ENCODE measurements at regions not wholly inside any gene's neighbourhood (a gene's known extent, or its start where the extent isn't known, plus 50 kb on each side); places are given as distances from the start of the nearest gene placed in this dataset.

- WGBS, 2 experiments (ENCODE audit: extremely low coverage in 2 of 2, insufficient read length in 1 of 2) = 57% methylated on average over 4 of the region's 11 CpGs; no CpG with 5 or more reads in 1 of the 2 experiments
- no peak overlapping the region for H2AK9ac ChIP-seq (replicated peaks; ENCODE audit: low read depth, low read length, poor library complexity)
- intact Hi-C loops (cut with micrococcal nuclease) = no loop called here
- BruUV-seq (replicated peaks) = no TSS peak
- no peak overlapping the region for H2BK120ac ChIP-seq (ENCODE audit: low read depth, low read length)
- no peak overlapping the region for H4K8ac ChIP-seq (ENCODE audit: low read depth in 2 of 2, low read length in 2 of 2)
- no peak overlapping the region for H3K4me2 ChIP-seq (ENCODE audit: low read depth, low read length)
- no peak overlapping the region for H3K23ac ChIP-seq (ENCODE audit: low read depth, low read length)
- H3K27me3 ChIP-seq (ENCODE audit: control insufficient read depth, insufficient read depth, low read length) = peaks cover 12% of the 10 kb centered on the region
- H3K9me1 ChIP-seq (ENCODE audit: insufficient read depth, low read length) = no peaks in the 10 kb centered on the region
- no peak overlapping the region for H2BK5ac ChIP-seq (ENCODE audit: low read depth, low read length, poor library complexity, severe bottlenecking)
- no peak overlapping the region for H3K18ac ChIP-seq (ENCODE audit: low read depth, low read length)
- H4K91ac ChIP-seq (ENCODE audit: insufficient read depth, low read depth, low read length) = no peak overlapping the region
- no peak overlapping the region for H3K27ac ChIP-seq (ENCODE audit: insufficient read depth, low read length)
- ATAC-seq (ENCODE audit: low read depth) = no peak
- H3K9ac ChIP-seq (ENCODE audit: low read depth, low read length) = no peak overlapping the region
- H4K20me1 ChIP-seq (ENCODE audit: insufficient read depth, low read length) = no peaks in the 10 kb centered on the region
- no peak overlapping the region for H2AFZ ChIP-seq (replicated peaks; ENCODE audit: low read length, poor library complexity)
- in situ Hi-C loops (cut with MboI; ENCODE audit: low sequenced_read_pairs) = no loop called here
- no peak overlapping the region for H3K14ac ChIP-seq (replicated peaks; ENCODE audit: low read depth, low read length)
- H3K4me3 ChIP-seq (ENCODE audit: insufficient read depth, low read depth, low read length) = no peak overlapping the region
- TF ChIP-seq SMC3 (IDR thresholded peaks at IDR 0.05; ENCODE audit: low read depth, low read length) = no peak
- no peak for TF ChIP-seq RAD21 (IDR thresholded peaks at IDR 0.05; ENCODE audit: low read length)
- no peak for TF ChIP-seq FOS (IDR thresholded peaks at IDR 0.05; ENCODE audit: low read depth, low read length)
- TF ChIP-seq MAFK (IDR thresholded peaks at IDR 0.05; ENCODE audit: low read depth, low read length) = no peak
- TF ChIP-seq, protein P1, sequence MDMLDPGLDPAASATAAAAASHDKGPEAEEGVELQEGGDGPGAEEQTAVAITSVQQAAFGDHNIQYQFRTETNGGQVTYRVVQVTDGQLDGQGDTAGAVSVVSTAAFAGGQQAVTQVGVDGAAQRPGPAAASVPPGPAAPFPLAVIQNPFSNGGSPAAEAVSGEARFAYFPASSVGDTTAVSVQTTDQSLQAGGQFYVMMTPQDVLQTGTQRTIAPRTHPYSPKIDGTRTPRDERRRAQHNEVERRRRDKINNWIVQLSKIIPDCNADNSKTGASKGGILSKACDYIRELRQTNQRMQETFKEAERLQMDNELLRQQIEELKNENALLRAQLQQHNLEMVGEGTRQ (IDR thresholded peaks at IDR 0.05; ENCODE audit: low read depth, low read length) = no peak
- no peak for TF ChIP-seq CEBPB (IDR thresholded peaks at IDR 0.05; ENCODE audit: low read depth, low read length)
- TF ChIP-seq NFE2L2 (IDR thresholded peaks at IDR 0.05; ENCODE audit: low read depth, low read length) = no peak
- TF ChIP-seq, protein P2, sequence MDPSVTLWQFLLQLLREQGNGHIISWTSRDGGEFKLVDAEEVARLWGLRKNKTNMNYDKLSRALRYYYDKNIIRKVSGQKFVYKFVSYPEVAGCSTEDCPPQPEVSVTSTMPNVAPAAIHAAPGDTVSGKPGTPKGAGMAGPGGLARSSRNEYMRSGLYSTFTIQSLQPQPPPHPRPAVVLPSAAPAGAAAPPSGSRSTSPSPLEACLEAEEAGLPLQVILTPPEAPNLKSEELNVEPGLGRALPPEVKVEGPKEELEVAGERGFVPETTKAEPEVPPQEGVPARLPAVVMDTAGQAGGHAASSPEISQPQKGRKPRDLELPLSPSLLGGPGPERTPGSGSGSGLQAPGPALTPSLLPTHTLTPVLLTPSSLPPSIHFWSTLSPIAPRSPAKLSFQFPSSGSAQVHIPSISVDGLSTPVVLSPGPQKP (IDR thresholded peaks at IDR 0.05; ENCODE audit: borderline replicate concordance, low read depth, low read length) = no peak
- TF ChIP-seq RFX5 (IDR thresholded peaks at IDR 0.05; ENCODE audit: low read depth, low read length) = no peak
- no peak for TF ChIP-seq RCOR1 (IDR thresholded peaks at IDR 0.05; ENCODE audit: insufficient replicate concordance, low read length)
- TF ChIP-seq BHLHE40 (IDR thresholded peaks at IDR 0.05; ENCODE audit: low read depth, low read length) = no peak
- no peak overlapping the region for H4K5ac ChIP-seq (ENCODE audit: low read depth, low read length)
- DNase-seq = no peak
- ChIA-PET CTCF (no interaction called here), POLR2A (ENCODE audit: unreplicated experiment) (no interaction called here)
- no peaks in the 10 kb centered on the region for H3K4me1 ChIP-seq (ENCODE audit: control insufficient read depth, insufficient read depth, low read length)
- H2BK20ac ChIP-seq (ENCODE audit: low read depth, low read length) = no peak overlapping the region
- no peaks in the 10 kb centered on the region for H3K36me3 ChIP-seq (ENCODE audit: control insufficient read depth, insufficient read depth, low read length)
- H2AK5ac ChIP-seq (ENCODE audit: low read depth, low read length) = no peak overlapping the region
- dilution Hi-C loops (cut with HindIII; ENCODE audit: low sequenced_read_pairs, unreplicated experiment) = no loop called here
- no peak overlapping the region for H3K4ac ChIP-seq (ENCODE audit: low read depth, low read length)
- no peaks in the 10 kb centered on the region for H3K9me3 ChIP-seq (ENCODE audit: control insufficient read depth, insufficient read depth, low read length)
- no peaks in the 10 kb centered on the region for H3K79me1 ChIP-seq (ENCODE audit: low read depth in 1 of 2, low read length in 2 of 2)
- no peak overlapping the region for H3K56ac ChIP-seq (ENCODE audit: extremely low read depth, insufficient read depth, low read length)
- H2BK15ac ChIP-seq (ENCODE audit: low read depth, low read length) = no peak overlapping the region
Measured at GRCh38 chr12:96108321-96108720, 72.9 kb upstream of the LTA4H start.

Data from IMR-90 (cell line).